GM19328 (cell line): ENCODE measurements at regions not wholly inside any gene's neighbourhood (a gene's known extent, or its start where the extent isn't known, plus 50 kb on each side); places are given as distances from the start of the nearest gene placed in this dataset.

ENCODE experiments used
- ATAC-seq: cut with Tn5 transposase; IDR thresholded peaks from one replicate; pipeline ENCODE4 v1.9.1; 2021; ENCODE audit warnings: mild to moderate bottlenecking, moderate library complexity; ENCODE audit not compliant: unreplicated experiment

- ATAC-seq, result no peak
Measured at GRCh38 chr18:22838221-22838620, 94.9 kb upstream of the RBBP8 start.

- ATAC-seq, result no peak
Measured at GRCh38 chr18:22838639-22839277, 94.4 kb upstream of the RBBP8 start.

- ATAC-seq, result no peak
Measured at GRCh38 chr18:22839340-22839821, 93.7 kb upstream of the RBBP8 start.

- ATAC-seq, result no peak
Measured at GRCh38 chr18:22840606-22841144, 92.5 kb upstream of the RBBP8 start.

- ATAC-seq, result no peak
Measured at GRCh38 chr18:22841840-22842239, 91.3 kb upstream of the RBBP8 start.

- ATAC-seq, result no peak
Measured at GRCh38 chr18:22844190-22844589, 88.9 kb upstream of the RBBP8 start.

GRCh38 chr18:22844628-22845027, 88.5 kb upstream of the RBBP8 start:
- ATAC-seq, result no peak

GRCh38 chr18:22846088-22846683, 86.9 kb upstream of the RBBP8 start:
- no peak for ATAC-seq

GRCh38 chr18:22846697-22847096, 86.4 kb upstream of the RBBP8 start:
- no peak for ATAC-seq

- ATAC-seq, result no peak
Measured at GRCh38 chr18:22847392-22847791, 85.7 kb upstream of the RBBP8 start.

GRCh38 chr18:22847867-22848451, 85.2 kb upstream of the RBBP8 start:
- ATAC-seq, result no peak

- ATAC-seq, result no peak
Measured at GRCh38 chr18:22848615-22849014, 84.5 kb upstream of the RBBP8 start.

GRCh38 chr18:22856870-22857269, 76.3 kb upstream of the RBBP8 start:
- no peak for ATAC-seq

GRCh38 chr18:22858121-22858520, 75.0 kb upstream of the RBBP8 start:
- no peak for ATAC-seq

- ATAC-seq, result no peak
Measured at GRCh38 chr18:22860807-22861206, 72.3 kb upstream of the RBBP8 start.

- no peak for ATAC-seq
Measured at GRCh38 chr18:22865354-22866116, 67.6 kb upstream of the RBBP8 start.

GRCh38 chr18:22868831-22869230, 64.3 kb upstream of the RBBP8 start:
- ATAC-seq, result no peak

- no peak for ATAC-seq
Measured at GRCh38 chr18:22871809-22872525, 61.2 kb upstream of the RBBP8 start.

- no peak for ATAC-seq
Measured at GRCh38 chr18:22872900-22873537, 60.1 kb upstream of the RBBP8 start.

- no peak for ATAC-seq
Measured at GRCh38 chr18:22879293-22879692, 53.8 kb upstream of the RBBP8 start.
